A673 (cell line): ENCODE measurements at regions not wholly inside any gene's neighbourhood (a gene's known extent, or its start where the extent isn't known, plus 50 kb on each side); places are given as distances from the start of the nearest gene placed in this dataset.

Experiments
- BruUV-seq: library from RNA; stranded (reverse); fragments of 400-500 nt; replicated peaks from 2 replicates; lab custom pipeline; 2021; lab: Mats Ljungman, UMichigan
- CTCF ChIA-PET: fragments of 300-600 bp; sonication (Branson Sonifier 250); formaldehyde crosslinking; loops from one replicate; lab custom pipeline; 2022; ENCODE audit warnings: antibody characterized with exemption; lab: Charles Lee
- POLR2A ChIA-PET: fragments of 300-600 bp; sonication (Branson Sonifier 250); formaldehyde crosslinking; loops from one replicate; lab custom pipeline; 2022; ENCODE audit warnings: antibody characterized with exemption; ENCODE audit not compliant: low non-redundant PET; lab: Charles Lee
- DNase-seq: peaks from one replicate; pipeline ENCODE4 v3.0.0-alpha.2; 2015; ENCODE audit warnings: low spot score
- H3K27ac ChIP-seq: fragments of 200-600 bp; sonication (generic); 2 replicates; pipeline ENCODE4 v1.5.1; 2016; ENCODE audit warnings: mixed run types, low read depth, mild to moderate bottlenecking, mixed read lengths, antibody characterized with exemption, low read length; ENCODE audit not compliant: poor library complexity, severe bottlenecking
- H3K27me3 ChIP-seq: fragments of 200-600 bp; sonication (generic); replicated peaks from 2 replicates; pipeline ENCODE4 v1.6.1; 2017; ENCODE audit warnings: mixed run types, low read depth, mild to moderate bottlenecking, mixed read lengths, antibody characterized with exemption, low read length; ENCODE audit not compliant: insufficient read depth, poor library complexity
- H3K36me3 ChIP-seq: fragments of 200-600 bp; sonication (generic); 2 replicates; pipeline ENCODE4 v1.6.1; 2016; ENCODE audit warnings: mixed run types, mild to moderate bottlenecking, mixed read lengths, antibody characterized with exemption, low read length; ENCODE audit not compliant: insufficient read depth, poor library complexity, severe bottlenecking
- H3K4me1 ChIP-seq: fragments of 200-600 bp; sonication (generic); 2 replicates; pipeline ENCODE4 v1.6.1; 2017; ENCODE audit warnings: mixed run types, mild to moderate bottlenecking, mixed read lengths, antibody characterized with exemption, low read length; ENCODE audit not compliant: insufficient read depth, poor library complexity, severe bottlenecking
- H3K4me3 ChIP-seq: fragments of 200-600 bp; sonication (generic); 2 replicates; pipeline ENCODE4 v1.5.1; 2016; ENCODE audit warnings: low read depth, mixed run types, mild to moderate bottlenecking, mixed read lengths, low read length; ENCODE audit not compliant: poor library complexity, severe bottlenecking
- H3K9me3 ChIP-seq: fragments of 200-600 bp; sonication (generic); 2 replicates; pipeline ENCODE4 v1.6.1; 2016; ENCODE audit warnings: mixed run types, low read depth, mild to moderate bottlenecking, mixed read lengths, antibody characterized with exemption, low read length; ENCODE audit not compliant: poor library complexity, severe bottlenecking
- CTCF ChIP-seq: fragments of 300-800, 200-600 bp; sonication (generic); conservative IDR thresholded peaks from 2 replicates; pipeline ENCODE4 v1.5.1; 2017; ENCODE audit warnings: low read depth, mild to moderate bottlenecking, antibody characterized with exemption, low read length, moderate library complexity, mixed read lengths
- EZH2 ChIP-seq: fragments of 200-600 bp; sonication (generic); IDR thresholded peaks from 2 replicates; pipeline ENCODE4 v1.6.1; 2017; ENCODE audit warnings: borderline replicate concordance, low read depth, mild to moderate bottlenecking, mixed read lengths, antibody characterized with exemption, low read length; ENCODE audit not compliant: poor library complexity, severe bottlenecking
- intact Hi-C: fragments of 100-400 bp; cut with micrococcal nuclease; formaldehyde crosslinking; loops from one replicate; pipeline ENCODE4 v1.10.0; 2022; ENCODE audit not compliant: unreplicated experiment

GRCh38 chrX:148422526-148422925 lies 77.9 kb upstream of the AFF2 start:
- no peak for TF ChIP-seq EZH2
- TF ChIP-seq CTCF: no peak
- Histone ChIP-seq H3K27me3 (no peaks in the 10 kb centered on the region), H3K4me3 (no peak overlapping the region), H3K9me3 (no peaks in the 10 kb centered on the region), H3K27ac (no peak overlapping the region), H3K4me1 (no peaks in the 10 kb centered on the region), H3K36me3 (no peaks in the 10 kb centered on the region)
- CTCF ChIA-PET: no interaction called here
- intact Hi-C loops: no loop called here
- POLR2A ChIA-PET: no interaction called here
- BruUV-seq: no TSS peak
- no peak for DNase-seq

- intact Hi-C loops: no loop called here
- ChIA-PET POLR2A (no interaction called here), CTCF (no interaction called here)
- no peaks in the 10 kb centered on the region for H3K36me3 ChIP-seq
- no peaks in the 10 kb centered on the region for H3K9me3 ChIP-seq
- H3K4me3 ChIP-seq: no peak overlapping the region
- no TSS peak for BruUV-seq
- TF ChIP-seq CTCF: no peak
- no peak for TF ChIP-seq EZH2
- no peak for DNase-seq
- no peaks in the 10 kb centered on the region for H3K27me3 ChIP-seq
- no peak overlapping the region for H3K27ac ChIP-seq
- H3K4me1 ChIP-seq: no peaks in the 10 kb centered on the region
Observed at GRCh38 chrX:148424570-148424969, 75.8 kb upstream of the AFF2 start.

GRCh38 chrX:148426467-148426866 lies 74.0 kb upstream of the AFF2 start:
- no peaks in the 10 kb centered on the region for H3K4me1 ChIP-seq
- H3K9me3 ChIP-seq: no peaks in the 10 kb centered on the region
- BruUV-seq: no TSS peak
- H3K27ac ChIP-seq: no peak overlapping the region
- H3K4me3 ChIP-seq: no peak overlapping the region
- no peak for TF ChIP-seq EZH2
- no peak for TF ChIP-seq CTCF
- H3K36me3 ChIP-seq: no peaks in the 10 kb centered on the region
- ChIA-PET POLR2A (no interaction called here), CTCF (no interaction called here)
- intact Hi-C loops: no loop called here
- no peak for DNase-seq
- no peaks in the 10 kb centered on the region for H3K27me3 ChIP-seq
